Activated gamma-delta T cell (primary cell): ENCODE measurements at regions not wholly inside any gene's neighbourhood (a gene's known extent, or its start where the extent isn't known, plus 50 kb on each side); places are given as distances from the start of the nearest gene placed in this dataset.
"Not testable (repeated sequence)": the region's sequence is repeated elsewhere in the genome, so short reads cannot be mapped to it uniquely, and the experiment has no call there.

ENCODE experiments used
- DNase-seq: peaks from one replicate; lab custom pipeline; 2025; lab: John Stamatoyannopoulos, UW

DNA sequence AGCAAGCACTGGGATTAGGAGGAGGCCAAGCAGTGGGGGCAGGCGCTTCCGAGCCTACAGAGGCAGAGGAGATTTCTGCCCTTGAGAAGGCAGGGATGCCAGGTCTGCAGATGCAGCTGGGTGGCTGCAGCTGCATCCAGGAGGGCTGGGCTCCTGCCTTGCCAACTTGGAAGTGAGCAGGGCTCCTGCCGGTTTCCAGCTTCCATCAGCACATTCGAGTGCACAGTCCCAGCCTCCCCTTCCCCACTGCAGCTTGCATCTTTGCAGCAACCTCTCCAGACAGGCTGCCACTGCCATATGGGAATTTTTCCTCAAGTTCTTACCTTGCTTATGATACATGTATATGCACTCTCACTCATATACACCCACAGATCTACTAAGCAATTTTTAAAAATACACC is 1234.3 kb upstream of the B3GALT2 start:
- no peak for DNase-seq

DNA sequence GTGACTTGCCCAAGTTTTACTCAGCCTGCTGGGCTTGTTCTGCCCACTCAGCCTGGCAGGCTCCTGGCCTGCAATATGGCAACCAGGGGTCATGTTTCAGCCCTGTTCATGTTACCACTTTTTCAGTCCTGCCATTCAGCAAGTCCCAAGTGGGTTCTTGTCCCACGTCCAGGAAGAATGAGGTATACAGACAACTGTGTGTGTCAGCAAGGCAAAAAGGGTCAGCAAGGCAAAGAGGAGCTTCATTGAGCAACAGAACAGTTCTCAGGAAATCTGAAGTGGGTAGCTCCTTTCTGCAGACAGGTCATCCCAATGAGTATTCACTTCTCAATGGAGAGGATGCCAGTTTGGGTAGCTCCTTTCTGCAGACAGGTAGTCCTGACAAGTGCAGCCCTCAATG is 1233.3 kb upstream of the B3GALT2 start:
- no peak for DNase-seq

DNA sequence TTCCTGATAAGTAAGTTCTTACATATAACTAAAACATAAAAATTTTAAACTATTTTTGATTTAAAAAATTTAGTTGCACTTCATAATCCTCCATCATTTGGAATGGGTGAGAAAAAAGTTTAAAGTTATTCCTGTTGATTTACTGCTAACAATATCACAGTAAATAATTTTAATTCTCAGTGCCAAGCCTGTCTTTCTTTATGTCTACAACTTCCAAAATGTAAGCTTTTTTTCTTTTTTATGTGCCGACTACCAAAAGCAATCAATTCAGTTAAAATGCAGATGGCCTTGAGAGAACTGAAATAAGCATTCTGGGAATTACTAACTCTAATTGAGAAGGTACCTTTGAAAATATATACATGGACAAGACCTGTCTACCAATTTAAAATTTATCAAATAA is 1224.3 kb upstream of the B3GALT2 start:
- no peak for DNase-seq

DNA sequence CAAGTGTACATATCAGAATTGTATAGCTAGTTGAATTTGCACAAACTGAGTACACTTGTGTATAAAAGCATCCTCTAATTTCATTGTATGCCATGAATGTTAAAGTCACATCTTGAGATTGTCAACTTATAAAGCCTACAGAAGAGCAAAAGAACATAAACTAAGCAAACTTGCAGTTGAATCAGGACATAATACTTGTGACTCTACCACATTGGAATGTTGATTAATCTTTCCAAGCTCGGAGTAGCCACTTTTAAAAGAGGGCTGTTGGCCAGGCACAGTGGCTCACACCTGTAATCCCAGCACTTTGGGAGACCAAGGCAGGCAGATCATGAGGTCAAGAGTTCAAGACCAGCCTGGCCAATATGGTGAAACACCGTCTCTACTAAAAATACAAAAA is 1220.8 kb upstream of the B3GALT2 start:
- not testable (repeated sequence) for DNase-seq

DNA sequence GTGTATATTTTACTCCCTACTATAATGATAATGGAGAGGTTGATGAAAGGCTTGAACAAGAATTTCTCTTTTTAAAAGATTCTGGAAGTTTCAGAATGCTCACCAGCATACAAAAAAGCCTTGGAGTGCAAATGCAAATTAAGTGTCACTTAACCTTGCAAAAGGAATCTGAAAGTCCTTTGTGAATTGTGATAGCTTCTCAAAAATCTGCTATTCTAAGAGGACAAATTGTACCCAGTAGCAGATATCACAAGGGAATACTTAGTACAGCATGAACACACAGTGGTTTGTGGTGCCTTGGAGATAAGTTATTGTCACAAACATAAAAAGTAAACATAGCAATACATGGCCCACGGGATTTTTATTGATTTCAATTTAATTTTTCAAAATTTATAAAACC is 1208.3 kb upstream of the B3GALT2 start:
- no peak for DNase-seq

DNA sequence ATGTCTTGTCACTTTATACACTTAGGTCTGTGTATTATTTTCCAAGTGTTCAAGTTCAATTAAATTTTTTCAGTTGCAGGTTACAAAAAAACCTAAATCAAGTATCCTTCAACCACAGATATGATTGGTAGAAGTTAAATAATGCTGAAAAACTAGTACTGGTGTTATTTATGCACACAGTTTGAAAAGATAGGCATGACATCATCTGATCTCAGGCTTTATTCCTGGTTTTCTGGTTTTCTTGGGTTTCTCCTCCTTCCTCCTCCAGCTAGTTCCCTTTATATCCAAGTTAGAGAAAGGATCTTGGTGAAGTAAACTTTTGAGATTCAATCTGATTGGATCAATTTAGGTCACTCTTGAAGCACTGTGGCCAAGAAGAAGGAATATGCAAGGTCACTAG is 1201.1 kb upstream of the B3GALT2 start:
- DNase-seq, result no peak

DNA sequence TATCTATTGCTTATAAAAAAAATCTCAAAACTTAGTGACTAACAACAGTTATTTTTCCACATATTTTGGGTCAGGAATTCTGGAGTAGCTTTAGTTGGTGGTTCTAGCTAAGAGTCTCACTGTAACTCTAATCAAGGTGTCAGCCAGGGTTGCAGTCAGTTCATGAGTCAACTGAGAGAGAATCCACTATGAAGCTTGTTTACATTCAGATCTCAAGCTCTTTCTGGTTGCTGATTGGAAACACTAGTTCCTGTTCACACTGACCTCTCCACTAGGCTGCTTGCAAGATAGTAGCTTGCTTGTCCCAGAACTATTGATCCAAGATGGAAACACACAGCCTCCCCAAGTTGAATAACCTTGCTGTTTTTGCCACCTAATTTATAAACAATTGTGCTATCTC is 1192.1 kb upstream of the B3GALT2 start:
- no peak for DNase-seq

DNA sequence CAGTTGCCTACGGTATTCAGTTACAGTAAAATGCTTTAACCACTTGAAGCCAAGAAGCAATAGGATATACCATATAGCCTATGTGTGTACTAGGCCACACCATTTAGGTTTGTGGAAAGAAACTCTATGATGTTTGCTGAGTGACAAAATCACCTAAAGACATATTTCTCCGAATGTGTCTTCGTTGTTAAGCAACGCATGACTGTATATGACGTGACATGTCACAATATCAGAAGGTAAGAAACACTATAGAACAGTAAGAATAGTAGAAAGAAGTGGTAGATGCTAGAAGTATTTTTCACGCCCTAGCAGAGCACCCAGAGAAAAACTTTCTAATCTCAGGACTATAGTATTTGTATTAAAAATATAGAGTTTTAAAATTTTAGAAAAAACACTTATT is 1188.2 kb upstream of the B3GALT2 start:
- DNase-seq, result no peak

DNA sequence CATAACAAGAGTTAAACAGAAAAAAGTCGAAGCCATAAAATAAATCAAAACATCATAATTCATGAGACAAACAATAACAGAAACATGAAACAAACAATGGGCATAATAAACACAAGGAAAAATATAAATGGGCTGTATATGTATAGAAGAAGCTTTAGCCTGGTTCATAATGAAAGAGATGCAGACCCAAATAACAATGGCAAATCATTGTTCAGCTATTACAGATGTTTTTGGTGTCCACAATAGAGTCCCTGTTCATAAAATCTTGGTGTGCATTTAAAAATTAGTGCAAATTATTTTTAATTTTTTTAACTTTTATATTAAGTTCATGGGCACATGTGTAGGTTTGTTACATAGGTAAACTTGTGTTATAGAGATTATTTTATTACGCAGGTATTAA is 1185.9 kb upstream of the B3GALT2 start:
- DNase-seq, result no peak

DNA sequence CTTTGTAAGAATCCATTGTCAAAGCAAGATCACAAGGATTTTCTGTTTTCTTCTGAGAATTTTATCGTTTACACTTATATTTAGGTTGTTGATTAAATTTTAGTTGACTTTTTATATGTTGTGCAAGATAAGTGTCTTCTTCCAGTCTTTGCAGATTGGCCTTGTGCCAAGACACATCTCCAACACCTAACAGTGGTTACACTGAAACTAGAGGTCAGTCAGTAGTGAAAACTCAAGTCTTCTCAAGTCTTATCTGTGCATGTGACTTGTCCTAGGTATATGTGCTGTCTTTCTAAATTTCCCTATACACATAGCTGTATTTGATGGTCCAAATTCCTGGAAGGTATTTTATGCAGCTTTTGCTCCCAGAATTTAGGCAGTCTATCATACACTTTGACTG is 1183.2 kb upstream of the B3GALT2 start:
- no peak for DNase-seq

DNA sequence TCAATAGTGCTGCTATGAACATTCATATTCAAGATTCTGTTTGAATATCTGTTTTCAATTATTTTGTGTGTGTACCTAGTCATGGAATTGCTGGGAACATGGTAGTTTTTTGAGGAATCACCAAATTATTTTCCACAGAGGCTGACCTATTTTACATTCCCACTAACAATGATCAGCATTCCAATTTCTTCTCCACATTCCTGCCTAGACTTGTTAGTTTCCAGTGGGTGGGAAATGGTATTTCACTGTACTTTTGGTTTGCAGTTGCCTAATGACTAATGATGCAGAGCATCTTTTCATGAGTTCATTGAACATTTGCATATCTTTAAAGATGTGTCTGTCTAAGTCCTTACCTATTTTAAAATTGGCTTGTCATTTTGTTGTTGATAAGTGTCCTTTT is 1182.6 kb upstream of the B3GALT2 start:
- no peak for DNase-seq

DNA sequence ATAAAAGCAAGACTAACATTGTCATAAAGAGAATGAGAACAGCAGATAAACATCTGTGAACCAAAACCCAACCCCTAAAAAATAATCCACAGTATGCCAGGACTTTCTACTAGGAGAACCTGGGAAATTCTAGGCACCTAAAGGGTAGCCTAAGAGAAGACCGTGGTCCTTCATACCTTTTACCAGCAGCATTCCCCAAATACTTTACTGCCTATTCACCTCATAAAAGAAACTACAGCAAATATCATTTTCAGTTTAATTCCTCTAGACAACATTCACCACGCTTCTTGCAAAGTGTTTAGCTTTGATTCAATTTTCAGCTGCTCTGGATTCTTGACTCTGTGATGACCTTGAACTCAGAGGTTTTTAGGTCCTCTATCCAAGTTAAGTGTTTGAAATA is 1180.7 kb upstream of the B3GALT2 start:
- DNase-seq, result no peak

DNA sequence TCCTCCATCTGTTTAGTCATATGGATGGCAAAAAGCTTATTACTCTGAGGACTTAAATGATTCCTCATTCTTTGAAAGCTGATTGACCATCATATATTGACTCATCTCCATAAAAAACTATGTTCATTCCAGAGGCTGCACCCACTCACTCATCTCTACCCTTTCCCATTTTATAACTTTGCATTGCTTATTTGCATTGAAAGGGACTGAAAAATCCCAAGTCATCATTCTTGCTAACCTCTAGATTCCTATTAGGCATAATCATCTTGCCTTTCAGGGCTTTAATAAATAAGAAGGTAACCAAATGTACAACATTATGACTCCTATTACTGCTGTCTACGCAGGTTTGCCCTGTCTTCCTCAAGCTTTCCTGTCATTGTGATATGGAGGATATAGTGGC is 1180.3 kb upstream of the B3GALT2 start:
- no peak for DNase-seq

DNA sequence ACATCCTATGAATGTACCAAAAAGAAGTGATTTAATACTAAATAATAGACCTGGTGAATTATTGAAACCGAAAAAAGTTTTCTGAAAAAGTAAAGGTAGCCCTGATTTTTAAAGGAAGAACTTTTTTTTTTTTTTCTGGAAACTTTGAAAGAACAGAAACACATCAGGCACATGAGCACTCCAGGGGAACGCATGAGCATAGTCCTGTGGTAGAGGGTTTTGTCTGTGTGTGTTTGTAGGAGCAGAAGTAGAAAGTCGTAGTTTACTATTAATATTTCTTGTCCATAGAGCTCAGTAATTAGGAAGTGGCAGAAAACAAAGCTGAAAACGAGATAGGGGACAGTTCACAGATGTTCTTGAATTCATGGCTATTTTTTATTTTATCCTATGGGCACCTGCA is 1175.9 kb upstream of the B3GALT2 start:
- no peak for DNase-seq

DNA sequence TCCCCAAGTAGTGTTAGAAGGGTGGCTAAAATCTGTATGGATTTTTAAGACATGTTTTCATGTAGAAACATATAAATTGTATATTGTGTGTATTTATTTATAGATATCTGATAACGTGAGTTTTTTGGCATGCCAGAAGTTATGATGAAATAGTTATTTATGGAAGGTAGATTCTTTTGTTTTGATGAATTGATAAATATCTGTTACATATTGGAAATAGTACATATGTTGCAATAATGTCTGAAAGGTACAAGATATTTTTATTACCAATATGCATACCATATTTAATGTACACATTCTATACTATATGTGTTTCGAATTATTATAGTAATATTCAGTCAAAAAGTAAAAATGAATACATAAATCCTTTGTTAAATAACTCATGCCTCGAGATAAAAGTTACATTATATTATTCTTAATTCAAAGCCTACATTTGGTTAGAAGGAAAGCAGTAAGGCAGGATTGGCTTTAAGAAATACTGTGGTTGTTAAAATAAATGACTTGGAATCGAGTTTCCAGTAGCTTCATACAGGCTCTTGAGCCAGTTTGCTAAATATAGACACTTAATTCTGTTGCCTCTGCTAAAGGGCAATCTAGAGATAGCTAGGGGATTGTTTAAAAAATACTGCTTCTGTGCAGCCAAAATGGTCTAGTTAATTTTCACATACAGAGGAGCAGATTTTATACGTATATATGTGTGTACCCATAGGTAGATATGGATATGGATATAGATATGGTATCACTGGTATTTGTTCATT is 1175.1 kb upstream of the B3GALT2 start:
- no peak for DNase-seq

DNA sequence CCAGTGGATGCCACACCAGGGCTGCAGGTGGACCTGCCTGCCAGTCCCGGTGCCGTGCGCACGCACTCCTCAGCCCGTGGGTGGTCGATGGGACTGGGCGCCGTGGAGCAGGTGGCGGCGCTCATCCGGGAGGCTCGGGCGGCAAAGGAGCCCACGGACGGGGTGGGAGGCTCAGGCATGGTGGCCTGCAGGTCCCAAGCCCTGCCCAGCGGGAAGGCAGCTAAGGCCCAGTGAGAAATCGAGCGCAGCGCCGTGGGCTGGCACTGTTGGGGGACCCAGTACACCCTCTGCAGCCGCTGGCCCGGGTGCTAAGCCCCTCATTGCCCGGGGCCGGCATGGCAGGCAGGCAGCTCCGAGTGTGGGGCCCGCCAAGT is 1171.8 kb upstream of the B3GALT2 start:
- no peak for DNase-seq

DNA sequence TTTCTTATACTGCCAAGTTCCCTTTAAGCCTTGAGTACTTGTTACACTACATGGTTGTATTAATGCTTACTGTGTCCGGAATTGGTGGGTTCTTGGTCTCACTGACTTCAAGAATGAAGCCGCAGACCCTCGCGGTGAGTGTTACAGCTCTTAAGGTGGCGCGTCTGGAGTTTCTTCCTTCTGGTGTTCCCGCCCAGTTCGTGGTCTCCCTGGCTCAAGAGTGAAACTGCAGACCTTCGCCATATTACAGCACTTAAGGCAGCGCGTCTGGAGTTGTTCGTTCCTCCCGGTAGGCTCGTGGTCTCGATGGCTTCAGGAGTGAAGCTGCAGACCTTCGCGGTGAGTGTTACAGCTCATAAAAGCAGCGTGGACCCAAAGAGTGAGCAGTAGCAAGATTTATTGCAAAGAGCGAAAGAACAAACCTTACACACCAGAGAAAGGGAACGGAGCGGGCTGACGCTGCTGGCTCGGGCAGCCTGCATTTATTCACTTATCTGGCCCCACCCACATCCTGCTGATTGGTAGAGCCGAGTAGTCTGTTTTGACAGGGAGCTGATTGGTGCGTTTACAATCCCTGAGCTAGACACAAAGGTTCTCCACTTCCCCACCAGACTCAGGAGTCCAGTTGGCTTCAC is 1171.3 kb upstream of the B3GALT2 start:
- not testable (repeated sequence) for DNase-seq

DNA sequence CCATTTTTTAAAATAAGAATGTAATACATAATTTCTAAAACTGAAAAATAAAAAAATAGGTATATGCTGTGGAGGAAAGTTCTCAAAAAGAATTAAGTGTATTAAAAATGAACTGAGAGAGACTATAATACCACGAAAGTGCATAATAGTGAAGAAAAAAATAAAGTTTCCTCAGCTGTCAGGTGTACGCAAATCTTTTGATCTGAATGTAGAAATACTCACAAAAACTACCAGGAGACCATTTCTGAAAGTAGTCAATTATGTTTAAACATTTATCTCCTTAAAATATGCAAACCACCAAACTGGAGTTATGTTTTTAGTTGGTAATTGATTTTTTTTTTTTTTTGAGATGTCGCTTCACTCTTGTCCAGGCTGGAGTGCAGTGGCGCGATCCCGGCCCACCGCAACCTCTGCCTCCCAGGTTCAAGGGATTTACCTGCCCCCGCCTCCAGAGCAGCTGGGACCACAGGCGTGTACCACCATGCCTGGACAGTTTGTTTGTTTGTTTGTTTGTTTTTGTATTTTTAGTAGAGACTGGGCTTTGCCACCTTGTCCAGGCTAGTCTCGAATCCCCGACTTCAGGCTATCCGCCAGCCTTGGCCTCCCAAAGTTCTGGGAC is 1169.2 kb upstream of the B3GALT2 start:
- DNase-seq, result no peak

DNA sequence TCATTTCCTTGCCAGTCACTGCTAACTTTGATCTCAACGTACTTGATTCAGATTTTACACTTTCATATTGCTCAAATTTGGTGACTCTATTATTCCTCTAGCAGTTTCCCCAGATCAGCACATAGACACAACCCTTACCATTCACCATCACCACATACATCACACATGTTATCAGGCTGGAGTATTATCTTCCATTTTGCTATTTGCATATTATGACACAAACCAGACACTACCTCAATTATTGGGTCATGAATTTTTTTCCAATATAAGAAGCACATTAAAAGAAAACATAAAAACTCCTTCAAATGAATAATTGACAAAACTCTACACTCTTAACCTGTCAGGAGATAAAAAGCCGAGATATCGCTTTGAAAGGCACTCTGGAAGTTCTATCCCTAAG is 1166.7 kb upstream of the B3GALT2 start:
- DNase-seq, result no peak

DNA sequence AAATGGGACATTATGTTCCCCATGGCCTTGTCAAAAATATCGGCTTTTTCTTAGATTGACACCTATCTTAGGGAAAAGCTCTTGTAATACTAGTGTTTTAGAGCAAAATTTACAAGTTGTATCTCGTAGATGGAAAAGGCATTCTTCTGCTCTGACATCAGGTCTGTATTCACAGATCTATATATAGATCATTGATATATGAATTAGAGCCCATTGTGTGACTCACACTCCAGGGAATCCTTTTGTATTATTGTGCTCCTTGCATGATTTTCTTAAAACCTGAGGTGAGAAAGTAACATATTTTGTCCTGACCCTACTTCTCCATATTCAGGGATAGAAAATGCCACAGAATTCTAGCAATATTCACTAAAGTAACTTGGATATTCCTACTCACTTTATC is 1160.8 kb upstream of the B3GALT2 start:
- DNase-seq, result no peak

DNA sequence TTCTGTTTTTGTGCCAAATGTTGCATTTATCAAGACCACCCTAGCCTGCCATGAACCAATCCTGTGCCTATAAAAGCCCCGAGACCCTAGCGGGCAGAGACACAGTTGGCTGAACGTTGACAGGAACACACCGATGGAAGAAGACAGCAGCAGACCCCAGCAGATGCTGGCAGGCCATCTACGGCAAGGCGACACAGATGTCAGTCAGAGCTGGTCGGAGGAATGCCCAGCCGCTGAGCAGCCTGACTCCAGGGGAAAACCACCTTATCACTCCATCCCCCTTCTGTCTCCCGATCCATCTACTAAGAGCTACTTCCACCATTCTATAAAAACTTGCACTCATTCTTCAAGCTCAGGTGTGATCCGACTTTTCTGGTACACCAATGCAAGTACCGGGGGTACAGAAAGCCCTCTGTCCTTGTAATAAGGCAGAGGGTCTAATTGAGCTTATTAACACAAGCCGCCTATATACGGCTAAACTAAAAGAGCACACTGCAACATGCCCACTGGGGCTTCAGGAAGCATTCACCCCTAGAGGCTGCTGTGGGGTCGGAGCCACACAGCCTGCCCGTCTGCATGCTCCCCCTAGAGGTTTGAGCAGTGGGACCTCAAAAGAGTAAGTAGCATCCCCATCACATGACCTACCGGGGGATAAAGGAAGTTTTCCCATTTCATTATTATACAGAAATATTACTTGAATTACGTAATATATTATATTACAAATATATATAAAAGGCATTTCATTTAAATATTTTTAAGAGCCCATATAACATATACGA is 1156.3 kb upstream of the B3GALT2 start:
- no peak for DNase-seq

DNA sequence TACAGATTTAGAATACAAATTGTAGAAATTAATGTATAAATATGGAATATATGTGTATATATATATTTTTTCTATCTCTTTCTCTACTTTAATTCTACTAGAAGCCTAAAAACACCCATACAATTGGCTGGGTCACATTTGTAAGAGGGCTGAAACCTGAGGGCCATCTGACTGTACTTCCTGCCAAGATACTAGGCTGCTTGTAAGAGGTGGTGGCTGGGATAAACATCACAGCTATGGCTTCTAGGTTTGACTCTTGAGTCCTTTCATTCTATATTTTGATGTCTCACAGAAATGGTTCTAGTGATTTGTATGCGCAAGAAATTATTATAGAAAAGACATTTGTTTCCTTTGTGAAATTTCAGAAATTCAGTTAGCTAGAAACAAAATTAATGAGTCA is 1155.2 kb upstream of the B3GALT2 start:
- no peak for DNase-seq

DNA sequence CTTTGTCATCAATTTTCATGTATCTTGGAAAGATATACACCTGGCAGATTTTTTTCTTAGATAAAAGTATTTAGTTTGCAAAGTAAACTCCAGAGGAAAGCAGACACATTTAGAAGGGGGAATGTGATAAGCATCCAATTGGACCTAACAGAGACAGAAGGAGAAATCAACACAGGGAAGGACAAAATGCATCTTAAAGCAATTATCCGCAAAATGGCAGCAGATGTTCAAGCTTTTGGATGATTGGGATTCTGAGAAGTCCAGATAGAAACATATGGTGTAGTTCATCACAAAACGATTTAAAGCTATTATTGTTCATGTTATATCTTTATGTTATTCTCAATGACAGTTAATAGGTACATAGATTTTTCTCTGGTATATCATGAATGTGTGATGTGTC is 1153.1 kb upstream of the B3GALT2 start:
- DNase-seq, result no peak
